Testis (tissue), 2 donors: ENCODE measurements at regions not wholly inside any gene's neighbourhood (a gene's known extent, or its start where the extent isn't known, plus 50 kb on each side); places are given as distances from the start of the nearest gene placed in this dataset.

Experiments used
- POLR2A ChIP-seq: fragments of 450-650 bp; IDR thresholded peaks from one replicate; pipeline ENCODE4 v1.6.1; 2017; ENCODE audit warnings: antibody characterized with exemption, mild to moderate bottlenecking, moderate library complexity
- TF ChIP-seq, protein P1 (sequence below), 3 experiments: fragments of 450-650 bp in 2 of 3; fragments of 200-600 bp in 1 of 3; sonication (generic) in 1 of 3; IDR thresholded peaks; one replicate each; pipeline ENCODE4 v1.5.1; 2016 to 2019; ENCODE audit warnings: antibody characterized with exemption in 3 of 3, mild to moderate bottlenecking in 2 of 3, moderate library complexity in 1 of 3

DNA sequence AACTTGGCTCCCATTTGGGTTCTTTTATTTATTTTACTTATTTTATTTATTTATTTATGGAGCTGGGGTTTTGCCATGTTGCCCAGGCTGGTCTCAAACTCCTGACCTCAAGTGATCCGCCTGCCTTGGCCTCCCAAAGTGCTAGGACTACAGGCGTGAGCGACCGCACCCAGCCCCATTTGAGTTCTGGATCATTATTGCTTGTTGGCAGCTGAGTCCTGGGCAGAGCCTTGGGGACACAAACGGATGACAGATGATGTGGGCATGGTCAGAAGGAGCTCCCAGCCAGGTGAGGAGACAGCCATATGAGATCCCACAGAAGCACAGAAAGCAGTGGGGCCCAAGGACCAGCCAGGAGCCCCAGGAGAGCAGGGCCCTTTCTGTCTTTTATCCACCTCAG, 254.0 kb downstream of the MATN1 start:
- TF ChIP-seq, protein P1, sequence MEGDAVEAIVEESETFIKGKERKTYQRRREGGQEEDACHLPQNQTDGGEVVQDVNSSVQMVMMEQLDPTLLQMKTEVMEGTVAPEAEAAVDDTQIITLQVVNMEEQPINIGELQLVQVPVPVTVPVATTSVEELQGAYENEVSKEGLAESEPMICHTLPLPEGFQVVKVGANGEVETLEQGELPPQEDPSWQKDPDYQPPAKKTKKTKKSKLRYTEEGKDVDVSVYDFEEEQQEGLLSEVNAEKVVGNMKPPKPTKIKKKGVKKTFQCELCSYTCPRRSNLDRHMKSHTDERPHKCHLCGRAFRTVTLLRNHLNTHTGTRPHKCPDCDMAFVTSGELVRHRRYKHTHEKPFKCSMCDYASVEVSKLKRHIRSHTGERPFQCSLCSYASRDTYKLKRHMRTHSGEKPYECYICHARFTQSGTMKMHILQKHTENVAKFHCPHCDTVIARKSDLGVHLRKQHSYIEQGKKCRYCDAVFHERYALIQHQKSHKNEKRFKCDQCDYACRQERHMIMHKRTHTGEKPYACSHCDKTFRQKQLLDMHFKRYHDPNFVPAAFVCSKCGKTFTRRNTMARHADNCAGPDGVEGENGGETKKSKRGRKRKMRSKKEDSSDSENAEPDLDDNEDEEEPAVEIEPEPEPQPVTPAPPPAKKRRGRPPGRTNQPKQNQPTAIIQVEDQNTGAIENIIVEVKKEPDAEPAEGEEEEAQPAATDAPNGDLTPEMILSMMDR (IDR thresholded peaks at IDR 0.05), result no peak
- TF ChIP-seq POLR2A, result no peak
